ENCODE measurements at regions not wholly inside any gene's neighbourhood (a gene's known extent, or its start where the extent isn't known, plus 50 kb on each side); places are given as distances from the start of the nearest gene placed in this dataset.

- TF ChIP-seq, protein P1, sequence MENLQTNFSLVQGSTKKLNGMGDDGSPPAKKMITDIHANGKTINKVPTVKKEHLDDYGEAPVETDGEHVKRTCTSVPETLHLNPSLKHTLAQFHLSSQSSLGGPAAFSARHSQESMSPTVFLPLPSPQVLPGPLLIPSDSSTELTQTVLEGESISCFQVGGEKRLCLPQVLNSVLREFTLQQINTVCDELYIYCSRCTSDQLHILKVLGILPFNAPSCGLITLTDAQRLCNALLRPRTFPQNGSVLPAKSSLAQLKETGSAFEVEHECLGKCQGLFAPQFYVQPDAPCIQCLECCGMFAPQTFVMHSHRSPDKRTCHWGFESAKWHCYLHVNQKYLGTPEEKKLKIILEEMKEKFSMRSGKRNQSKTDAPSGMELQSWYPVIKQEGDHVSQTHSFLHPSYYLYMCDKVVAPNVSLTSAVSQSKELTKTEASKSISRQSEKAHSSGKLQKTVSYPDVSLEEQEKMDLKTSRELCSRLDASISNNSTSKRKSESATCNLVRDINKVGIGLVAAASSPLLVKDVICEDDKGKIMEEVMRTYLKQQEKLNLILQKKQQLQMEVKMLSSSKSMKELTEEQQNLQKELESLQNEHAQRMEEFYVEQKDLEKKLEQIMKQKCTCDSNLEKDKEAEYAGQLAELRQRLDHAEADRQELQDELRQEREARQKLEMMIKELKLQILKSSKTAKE (IDR thresholded peaks at IDR 0.05; ENCODE audit: low read depth, poor library complexity, severe bottlenecking) = no peak
- TF ChIP-seq HDGF (IDR thresholded peaks at IDR 0.05) = no peak
- no peak for TF ChIP-seq TCF12 (IDR thresholded peaks at IDR 0.05; ENCODE audit: low read depth, low read length)
- TF ChIP-seq HSF1 (IDR thresholded peaks at IDR 0.05; ENCODE audit: low read depth, low read length) = no peak
- no peak for TF ChIP-seq BCLAF1 (IDR thresholded peaks at IDR 0.05)
- TF ChIP-seq, protein P2, sequence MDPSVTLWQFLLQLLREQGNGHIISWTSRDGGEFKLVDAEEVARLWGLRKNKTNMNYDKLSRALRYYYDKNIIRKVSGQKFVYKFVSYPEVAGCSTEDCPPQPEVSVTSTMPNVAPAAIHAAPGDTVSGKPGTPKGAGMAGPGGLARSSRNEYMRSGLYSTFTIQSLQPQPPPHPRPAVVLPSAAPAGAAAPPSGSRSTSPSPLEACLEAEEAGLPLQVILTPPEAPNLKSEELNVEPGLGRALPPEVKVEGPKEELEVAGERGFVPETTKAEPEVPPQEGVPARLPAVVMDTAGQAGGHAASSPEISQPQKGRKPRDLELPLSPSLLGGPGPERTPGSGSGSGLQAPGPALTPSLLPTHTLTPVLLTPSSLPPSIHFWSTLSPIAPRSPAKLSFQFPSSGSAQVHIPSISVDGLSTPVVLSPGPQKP (IDR thresholded peaks at IDR 0.05; ENCODE audit: low read depth, low read length) = no peak
- TF ChIP-seq NR2C1 (IDR thresholded peaks at IDR 0.05) = no peak
- no peak for TF ChIP-seq ZBTB40 (IDR thresholded peaks at IDR 0.05; ENCODE audit: borderline replicate concordance)
Measured at GRCh38 chr4:184528051-184528450, 53.7 kb upstream of the IRF2 start (continued).

Data from GM12878 (cell line).